Gastroesophageal sphincter (tissue), 3 donors: ENCODE measurements at regions not wholly inside any gene's neighbourhood (a gene's known extent, or its start where the extent isn't known, plus 50 kb on each side); places are given as distances from the start of the nearest gene placed in this dataset.

Source experiments
- POLR2A ChIP-seq, 2 donors: fragments of 450-650 bp; IDR thresholded peaks; one replicate each; pipeline ENCODE4 v1.6.1; 2017; ENCODE audit warnings: antibody characterized with exemption in 2 of 2, mild to moderate bottlenecking in 2 of 2, moderate library complexity in 1 of 2
- POLR2AphosphoS5 ChIP-seq: sonication (generic); formaldehyde crosslinking; IDR thresholded peaks from one replicate; pipeline ENCODE4 v1.6.1; 2017; ENCODE audit warnings: antibody characterized with exemption
- TF ChIP-seq, protein P1 (sequence below), 4 experiments: fragments of 200-600 bp in 2 of 4; fragments of 450-650 bp in 2 of 4; sonication (generic) in 1 of 4; IDR thresholded peaks; one replicate each; pipeline ENCODE4 v1.5.1; 2017 to 2019; ENCODE audit warnings: antibody characterized with exemption in 4 of 4, mild to moderate bottlenecking in 2 of 4, moderate library complexity in 2 of 4

DNA sequence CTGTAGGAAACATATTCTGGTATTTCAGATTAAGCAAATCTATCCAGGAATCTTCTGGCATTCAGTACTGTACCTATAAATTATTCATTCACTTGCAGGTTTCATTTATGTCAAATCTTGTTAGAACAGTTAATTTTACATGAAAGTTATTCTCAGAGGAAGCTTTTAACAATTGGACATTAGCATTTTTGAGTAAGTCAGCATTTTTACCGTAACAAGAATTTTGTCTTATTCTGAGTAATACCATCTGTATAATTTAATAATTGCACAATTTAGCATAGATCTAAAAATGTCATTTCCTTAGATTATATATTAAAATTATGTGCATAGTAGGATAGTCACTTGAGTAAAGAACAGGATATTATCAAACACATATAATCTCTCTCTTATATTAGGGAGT, 764.8 kb upstream of the LRFN5 start:
- TF ChIP-seq, protein P1, sequence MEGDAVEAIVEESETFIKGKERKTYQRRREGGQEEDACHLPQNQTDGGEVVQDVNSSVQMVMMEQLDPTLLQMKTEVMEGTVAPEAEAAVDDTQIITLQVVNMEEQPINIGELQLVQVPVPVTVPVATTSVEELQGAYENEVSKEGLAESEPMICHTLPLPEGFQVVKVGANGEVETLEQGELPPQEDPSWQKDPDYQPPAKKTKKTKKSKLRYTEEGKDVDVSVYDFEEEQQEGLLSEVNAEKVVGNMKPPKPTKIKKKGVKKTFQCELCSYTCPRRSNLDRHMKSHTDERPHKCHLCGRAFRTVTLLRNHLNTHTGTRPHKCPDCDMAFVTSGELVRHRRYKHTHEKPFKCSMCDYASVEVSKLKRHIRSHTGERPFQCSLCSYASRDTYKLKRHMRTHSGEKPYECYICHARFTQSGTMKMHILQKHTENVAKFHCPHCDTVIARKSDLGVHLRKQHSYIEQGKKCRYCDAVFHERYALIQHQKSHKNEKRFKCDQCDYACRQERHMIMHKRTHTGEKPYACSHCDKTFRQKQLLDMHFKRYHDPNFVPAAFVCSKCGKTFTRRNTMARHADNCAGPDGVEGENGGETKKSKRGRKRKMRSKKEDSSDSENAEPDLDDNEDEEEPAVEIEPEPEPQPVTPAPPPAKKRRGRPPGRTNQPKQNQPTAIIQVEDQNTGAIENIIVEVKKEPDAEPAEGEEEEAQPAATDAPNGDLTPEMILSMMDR (IDR thresholded peaks at IDR 0.05): no peak
- no peak for TF ChIP-seq POLR2A (IDR thresholded peaks at IDR 0.05)
- TF ChIP-seq POLR2AphosphoS5: no peak
